ENCODE measurements at regions not wholly inside any gene's neighbourhood (a gene's known extent, or its start where the extent isn't known, plus 50 kb on each side); places are given as distances from the start of the nearest gene placed in this dataset.
"Not testable (repeated sequence)": the region's sequence is repeated elsewhere in the genome, so short reads cannot be mapped to it uniquely, and the experiment has no call there.

DNA sequence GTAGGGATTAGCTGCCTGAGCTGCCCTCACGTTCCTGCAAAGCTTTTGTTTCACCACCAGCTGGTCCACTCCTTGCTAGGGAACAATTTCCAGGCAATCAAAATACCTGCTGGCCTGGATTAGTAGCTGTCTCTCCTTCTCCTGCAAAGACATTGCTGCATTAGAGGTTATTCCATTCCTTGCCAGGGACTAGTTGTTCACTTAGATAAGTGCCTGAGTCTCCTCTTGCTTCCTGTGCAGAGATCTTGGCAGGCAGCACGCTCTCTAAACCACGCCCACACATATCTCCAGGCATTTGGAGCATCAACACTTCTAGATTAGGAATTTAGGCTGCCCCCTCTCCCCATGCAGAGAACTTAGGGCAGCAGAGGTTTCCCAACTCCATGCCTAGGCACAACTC is 150.4 kb upstream of the SMIM30 start:
- H3K36me3 ChIP-seq (replicated peaks; ENCODE audit: insufficient read depth, low read depth), result no peaks in the 10 kb centered on the region
- H3K27ac ChIP-seq, result no peak overlapping the region
- no peaks in the 10 kb centered on the region for H3K79me2 ChIP-seq
- no peaks in the 10 kb centered on the region for H3K9me2 ChIP-seq (replicated peaks; ENCODE audit: insufficient read depth)
- DNase-seq (ENCODE audit: low spot score), result no peak
- no peaks in the 10 kb centered on the region for H4K20me1 ChIP-seq (ENCODE audit: insufficient read depth, poor library complexity, severe bottlenecking)
- H3K9me3 ChIP-seq (ENCODE audit: low read depth), result no peaks in the 10 kb centered on the region
- TF ChIP-seq, protein P1, sequence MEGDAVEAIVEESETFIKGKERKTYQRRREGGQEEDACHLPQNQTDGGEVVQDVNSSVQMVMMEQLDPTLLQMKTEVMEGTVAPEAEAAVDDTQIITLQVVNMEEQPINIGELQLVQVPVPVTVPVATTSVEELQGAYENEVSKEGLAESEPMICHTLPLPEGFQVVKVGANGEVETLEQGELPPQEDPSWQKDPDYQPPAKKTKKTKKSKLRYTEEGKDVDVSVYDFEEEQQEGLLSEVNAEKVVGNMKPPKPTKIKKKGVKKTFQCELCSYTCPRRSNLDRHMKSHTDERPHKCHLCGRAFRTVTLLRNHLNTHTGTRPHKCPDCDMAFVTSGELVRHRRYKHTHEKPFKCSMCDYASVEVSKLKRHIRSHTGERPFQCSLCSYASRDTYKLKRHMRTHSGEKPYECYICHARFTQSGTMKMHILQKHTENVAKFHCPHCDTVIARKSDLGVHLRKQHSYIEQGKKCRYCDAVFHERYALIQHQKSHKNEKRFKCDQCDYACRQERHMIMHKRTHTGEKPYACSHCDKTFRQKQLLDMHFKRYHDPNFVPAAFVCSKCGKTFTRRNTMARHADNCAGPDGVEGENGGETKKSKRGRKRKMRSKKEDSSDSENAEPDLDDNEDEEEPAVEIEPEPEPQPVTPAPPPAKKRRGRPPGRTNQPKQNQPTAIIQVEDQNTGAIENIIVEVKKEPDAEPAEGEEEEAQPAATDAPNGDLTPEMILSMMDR (IDR thresholded peaks at IDR 0.05; ENCODE audit: poor library complexity), result no peak
- no peak for TF ChIP-seq EZH2phosphoT487 (IDR thresholded peaks at IDR 0.05; ENCODE audit: low read depth, severe bottlenecking, unreplicated experiment)
- 74% methylated on average over 3 of the region's 3 CpGs for WGBS (ENCODE audit: low lambda C conversion rate, missing lambda C conversion rate)
- H3K27me3 ChIP-seq, result no peaks in the 10 kb centered on the region
- no peak overlapping the region for H2AFZ ChIP-seq
- no peak overlapping the region for H3K4me2 ChIP-seq
- H3K4me1 ChIP-seq (ENCODE audit: insufficient read depth), result no peaks in the 10 kb centered on the region
- H3K4me3 ChIP-seq, result no peak overlapping the region

DNA sequence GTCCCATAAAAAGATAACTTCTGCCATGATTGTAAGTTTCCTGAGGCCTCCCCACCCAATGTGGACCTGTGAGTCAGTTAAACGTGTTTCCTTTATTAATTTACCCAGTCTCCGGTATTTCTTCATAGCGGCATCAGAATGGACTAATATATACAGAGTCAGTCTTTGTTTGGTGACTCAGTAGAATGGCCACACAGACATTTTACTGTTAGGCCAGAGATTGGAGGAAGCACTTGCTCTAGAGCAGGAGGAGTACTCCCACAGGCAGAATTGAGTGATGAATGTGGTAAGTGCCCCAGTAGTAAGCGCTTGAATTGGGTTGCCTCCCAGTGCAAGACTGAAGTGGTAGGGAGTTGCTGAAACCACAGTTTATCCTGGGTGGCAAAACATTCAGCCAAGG is 149.5 kb upstream of the SMIM30 start:
- Histone ChIP-seq H3K4me3 (no peak overlapping the region), H3K27ac (no peak overlapping the region), H3K9me2 (replicated peaks; ENCODE audit: insufficient read depth) (no peaks in the 10 kb centered on the region), H3K4me2 (no peak overlapping the region), H2AFZ (no peak overlapping the region), H3K9me3 (ENCODE audit: low read depth) (no peaks in the 10 kb centered on the region), H3K79me2 (no peaks in the 10 kb centered on the region), H3K4me1 (ENCODE audit: insufficient read depth) (no peaks in the 10 kb centered on the region), H3K27me3 (no peaks in the 10 kb centered on the region), H4K20me1 (ENCODE audit: insufficient read depth, poor library complexity, severe bottlenecking) (no peaks in the 10 kb centered on the region), H3K36me3 (replicated peaks; ENCODE audit: insufficient read depth, low read depth) (no peaks in the 10 kb centered on the region)
- no peak for DNase-seq (ENCODE audit: low spot score)
- 93% methylated on average over 4 of the region's 4 CpGs for WGBS (ENCODE audit: low lambda C conversion rate, missing lambda C conversion rate)
- TF ChIP-seq, protein P1 (IDR thresholded peaks at IDR 0.05; ENCODE audit: poor library complexity), result no peak
- TF ChIP-seq EZH2phosphoT487 (IDR thresholded peaks at IDR 0.05; ENCODE audit: low read depth, severe bottlenecking, unreplicated experiment), result no peak
- no peak for TF ChIP-seq EZH2 (IDR thresholded peaks at IDR 0.05; ENCODE audit: borderline replicate concordance)

DNA sequence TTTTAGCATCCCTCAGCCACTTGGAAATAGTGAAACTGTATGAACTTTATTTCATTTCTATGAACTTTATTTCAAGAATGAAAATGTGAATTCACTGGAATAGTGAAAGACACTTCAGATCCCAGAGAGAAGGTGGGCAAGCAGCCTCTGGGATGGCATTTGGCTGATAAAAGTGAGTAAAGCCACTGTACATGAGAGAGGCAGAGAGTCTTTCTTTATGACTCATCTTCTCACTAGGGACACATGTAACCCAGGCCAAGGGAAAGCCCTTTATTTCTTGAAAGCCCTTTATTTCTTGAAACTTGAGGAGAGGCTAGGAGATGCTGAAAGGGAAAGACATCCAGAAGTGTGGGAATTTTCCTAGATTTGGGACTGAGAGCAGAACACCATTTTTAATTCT is 148.9 kb upstream of the SMIM30 start:
- TF ChIP-seq, protein P1 (IDR thresholded peaks at IDR 0.05; ENCODE audit: poor library complexity), result no peak
- no peak for TF ChIP-seq EZH2 (IDR thresholded peaks at IDR 0.05; ENCODE audit: borderline replicate concordance)
- no peak for TF ChIP-seq EZH2phosphoT487 (IDR thresholded peaks at IDR 0.05; ENCODE audit: low read depth, severe bottlenecking, unreplicated experiment)
- Histone ChIP-seq H3K9me3 (ENCODE audit: low read depth) (no peaks in the 10 kb centered on the region), H3K4me3 (no peak overlapping the region), H3K9me2 (replicated peaks; ENCODE audit: insufficient read depth) (no peaks in the 10 kb centered on the region), H3K4me2 (no peak overlapping the region), H3K27ac (no peak overlapping the region), H3K4me1 (ENCODE audit: insufficient read depth) (no peaks in the 10 kb centered on the region), H4K20me1 (ENCODE audit: insufficient read depth, poor library complexity, severe bottlenecking) (no peaks in the 10 kb centered on the region), H3K36me3 (replicated peaks; ENCODE audit: insufficient read depth, low read depth) (no peaks in the 10 kb centered on the region), H2AFZ (no peak overlapping the region), H3K79me2 (no peaks in the 10 kb centered on the region), H3K27me3 (no peaks in the 10 kb centered on the region)
- no peak for DNase-seq (ENCODE audit: low spot score)

GRCh38 chr7:113263749-113264148 is 145.4 kb upstream of the SMIM30 start:
- no peak overlapping the region for H3K4me2 ChIP-seq
- H3K27ac ChIP-seq, result no peak overlapping the region
- no peaks in the 10 kb centered on the region for H3K27me3 ChIP-seq
- H3K9me3 ChIP-seq (ENCODE audit: low read depth), result no peaks in the 10 kb centered on the region
- H3K9me2 ChIP-seq (replicated peaks; ENCODE audit: insufficient read depth), result no peaks in the 10 kb centered on the region
- H3K4me3 ChIP-seq, result no peak overlapping the region
- H2AFZ ChIP-seq, result no peak overlapping the region
- whole genome bisulfite sequencing (ENCODE audit: low lambda C conversion rate, missing lambda C conversion rate), result 88% methylated on average over 4 of the region's 4 CpGs
- no peaks in the 10 kb centered on the region for H4K20me1 ChIP-seq (ENCODE audit: insufficient read depth, poor library complexity, severe bottlenecking)
- no peaks in the 10 kb centered on the region for H3K79me2 ChIP-seq
- TF ChIP-seq EZH2 (IDR thresholded peaks at IDR 0.05; ENCODE audit: borderline replicate concordance), result no peak
- TF ChIP-seq, protein P1 (IDR thresholded peaks at IDR 0.05; ENCODE audit: poor library complexity), result no peak
- no peak for TF ChIP-seq EZH2phosphoT487 (IDR thresholded peaks at IDR 0.05; ENCODE audit: low read depth, severe bottlenecking, unreplicated experiment)
- DNase-seq (ENCODE audit: low spot score), result no peak
- H3K4me1 ChIP-seq (ENCODE audit: insufficient read depth), result no peaks in the 10 kb centered on the region
- no peaks in the 10 kb centered on the region for H3K36me3 ChIP-seq (replicated peaks; ENCODE audit: insufficient read depth, low read depth)

DNA sequence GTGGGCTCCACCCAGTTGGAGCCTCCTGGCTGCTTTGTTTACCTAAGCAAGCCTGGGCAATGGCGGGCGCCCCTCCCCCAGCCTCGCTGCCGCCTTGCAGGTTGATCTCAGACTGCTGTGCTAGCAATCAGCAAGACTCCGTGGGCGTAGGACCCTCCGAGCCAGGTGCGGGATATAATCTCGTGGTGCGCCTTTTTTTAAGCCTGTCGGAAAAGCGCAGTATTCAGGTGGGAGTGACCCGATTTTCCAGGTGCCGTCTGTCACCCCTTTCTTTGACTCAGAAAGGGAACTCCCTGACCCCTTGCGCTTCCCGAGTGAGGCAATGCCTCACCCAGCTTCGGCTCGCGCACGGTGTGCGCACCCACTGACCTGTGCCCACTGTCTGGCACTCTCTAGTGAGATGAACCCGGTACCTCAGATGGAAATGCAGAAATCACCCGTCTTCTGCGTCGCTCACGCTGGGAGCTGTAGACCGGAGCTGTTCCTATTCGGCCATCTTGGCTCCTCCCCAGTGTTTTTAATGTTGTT is 144.9 kb upstream of the SMIM30 start:
- H4K20me1 ChIP-seq (ENCODE audit: insufficient read depth, poor library complexity, severe bottlenecking); H3K27me3 ChIP-seq; H3K9me3 ChIP-seq (ENCODE audit: low read depth); H3K27ac ChIP-seq; H3K9me2 ChIP-seq (replicated peaks; ENCODE audit: insufficient read depth); H3K36me3 ChIP-seq (replicated peaks; ENCODE audit: insufficient read depth, low read depth); H3K4me2 ChIP-seq; H2AFZ ChIP-seq; H3K79me2 ChIP-seq; H3K4me1 ChIP-seq (ENCODE audit: insufficient read depth); DNase-seq (ENCODE audit: low spot score); H3K4me3 ChIP-seq: not testable (repeated sequence)
- WGBS (ENCODE audit: low lambda C conversion rate, missing lambda C conversion rate), result 88% methylated on average over 27 of the region's 28 CpGs
